SKM-1 (cell line): ENCODE measurements at regions not wholly inside any gene's neighbourhood (a gene's known extent, or its start where the extent isn't known, plus 50 kb on each side); places are given as distances from the start of the nearest gene placed in this dataset.

Experiments used
- DNase-seq: peaks from one replicate; lab custom pipeline; 2025; ENCODE audit not compliant: unreplicated experiment; lab: John Stamatoyannopoulos, UW

DNA sequence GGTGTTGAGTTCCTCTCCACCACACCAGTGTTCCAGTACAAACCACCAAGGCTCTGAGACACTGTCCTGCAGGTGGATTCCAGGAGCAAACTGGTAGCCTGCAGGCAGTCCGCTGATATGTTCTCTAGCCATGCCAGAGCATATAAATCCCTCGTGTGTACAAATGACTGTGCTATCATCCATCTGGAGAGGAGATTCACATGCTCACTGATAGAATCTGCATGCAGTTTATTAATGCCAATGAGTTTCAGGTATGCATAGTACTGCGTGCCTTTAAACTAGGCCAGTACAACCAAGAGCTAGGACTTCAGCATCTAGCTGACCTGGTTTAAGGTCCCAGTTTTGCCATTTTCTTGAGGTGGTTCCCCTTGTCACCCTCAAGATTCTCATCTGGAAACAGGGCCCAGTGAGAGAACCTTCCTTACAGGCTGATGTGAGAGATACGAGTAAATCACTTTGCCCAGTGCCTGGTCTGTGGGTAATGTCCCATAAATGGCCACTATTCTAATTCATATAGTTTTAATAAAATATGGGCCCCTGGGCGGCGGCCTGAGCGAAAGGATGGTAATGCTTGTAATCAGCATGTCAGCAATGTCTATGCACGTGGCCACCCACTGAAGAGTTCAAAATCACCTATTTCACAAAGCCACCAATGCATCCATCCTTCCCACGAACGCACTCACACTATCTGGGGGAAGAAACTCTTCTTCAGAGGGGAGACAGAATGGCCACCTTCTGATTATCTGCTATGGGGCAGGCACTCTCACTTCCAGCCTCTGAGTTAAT, 268.0 kb upstream of the ZMIZ1 start:
- DNase-seq: no peak

DNA sequence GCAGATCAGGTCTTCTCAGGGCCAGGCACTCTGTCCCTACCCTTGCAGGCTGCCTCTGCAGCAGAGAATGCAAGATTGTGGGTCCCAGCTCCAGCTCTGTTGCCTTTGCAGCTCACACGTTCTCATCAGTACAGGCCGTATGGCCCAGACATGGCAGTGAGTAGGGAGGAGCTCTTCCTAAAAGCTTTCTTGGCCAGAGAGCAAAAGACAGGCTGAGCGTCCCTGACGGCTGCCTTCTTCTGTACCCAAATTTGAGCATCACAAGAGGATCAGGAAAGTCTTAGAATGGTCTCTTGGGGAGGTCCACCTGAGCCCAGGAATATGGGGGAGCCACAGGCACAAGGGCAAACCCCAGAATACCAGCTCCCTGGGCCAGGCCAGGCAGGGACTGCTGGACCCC, 266.3 kb upstream of the ZMIZ1 start:
- no peak for DNase-seq

DNA sequence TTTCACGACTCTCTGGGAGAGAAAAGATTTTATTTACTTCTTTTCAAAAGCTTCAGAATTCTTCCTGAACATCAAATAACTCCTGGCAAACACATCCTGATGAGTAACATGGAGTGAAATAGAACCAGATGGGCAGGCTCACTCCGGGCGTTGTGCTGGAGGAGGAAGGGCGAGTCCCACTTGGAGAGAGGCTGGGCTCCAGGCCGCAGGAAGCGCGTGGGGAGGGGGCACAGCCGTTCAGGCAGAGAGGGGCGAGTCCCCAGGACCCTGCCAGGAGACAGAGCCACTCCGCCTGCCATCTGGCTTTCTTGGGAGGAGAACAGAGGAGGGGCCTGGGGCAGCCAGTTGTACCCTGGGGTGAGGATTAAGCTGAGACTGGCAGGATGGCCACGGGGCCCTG, 265.9 kb upstream of the ZMIZ1 start:
- DNase-seq: no peak

DNA sequence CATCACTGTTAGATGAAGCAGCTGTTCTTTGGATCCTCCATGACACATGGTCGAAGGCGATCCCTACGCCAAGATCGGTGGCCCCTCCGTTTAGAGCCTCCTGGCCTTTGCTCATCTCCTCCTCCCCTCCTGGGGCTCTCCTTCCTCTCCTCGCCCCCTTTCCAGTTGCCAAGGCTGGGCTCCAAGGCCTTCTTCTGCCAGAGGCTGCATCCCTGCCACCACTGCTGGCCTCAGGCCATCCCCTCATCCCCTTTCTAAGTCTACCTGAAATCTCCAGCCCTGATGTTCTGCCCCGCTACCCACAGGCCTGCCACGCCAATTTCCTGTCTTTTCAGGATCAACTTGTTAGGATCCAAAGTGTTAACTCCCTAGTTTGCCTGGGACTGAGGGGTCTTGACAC, 265.1 kb upstream of the ZMIZ1 start:
- no peak for DNase-seq

DNA sequence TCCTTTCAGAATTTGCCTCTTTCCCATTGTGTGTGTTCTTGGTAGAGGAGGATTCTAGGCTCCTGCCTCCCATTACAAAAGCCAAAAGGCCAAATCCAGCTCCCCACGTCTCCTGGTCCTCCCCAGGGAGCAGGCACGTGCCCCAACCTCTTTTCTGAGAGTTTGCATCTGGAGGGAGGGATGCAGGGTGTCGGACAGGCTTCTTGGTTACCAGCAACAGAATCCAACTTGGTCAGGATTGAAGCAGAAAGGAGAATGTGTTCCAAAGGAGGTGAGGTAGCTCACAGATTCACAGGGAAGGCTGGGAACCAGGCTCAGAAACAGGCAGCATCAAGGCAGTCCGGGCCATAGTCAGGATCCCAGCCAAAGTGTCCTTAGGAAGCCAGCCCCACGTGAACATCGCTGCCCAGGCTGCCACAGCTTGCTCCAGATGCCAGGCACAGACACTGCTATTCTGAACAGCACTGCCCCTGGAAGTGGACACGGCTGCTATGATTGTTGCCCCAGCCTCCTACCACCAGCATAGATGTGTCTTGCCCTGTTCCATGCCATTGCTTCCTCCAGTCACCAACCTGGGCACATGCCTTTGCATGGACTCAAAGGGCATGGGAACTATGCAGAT, 264.2 kb upstream of the ZMIZ1 start:
- DNase-seq: no peak

DNA sequence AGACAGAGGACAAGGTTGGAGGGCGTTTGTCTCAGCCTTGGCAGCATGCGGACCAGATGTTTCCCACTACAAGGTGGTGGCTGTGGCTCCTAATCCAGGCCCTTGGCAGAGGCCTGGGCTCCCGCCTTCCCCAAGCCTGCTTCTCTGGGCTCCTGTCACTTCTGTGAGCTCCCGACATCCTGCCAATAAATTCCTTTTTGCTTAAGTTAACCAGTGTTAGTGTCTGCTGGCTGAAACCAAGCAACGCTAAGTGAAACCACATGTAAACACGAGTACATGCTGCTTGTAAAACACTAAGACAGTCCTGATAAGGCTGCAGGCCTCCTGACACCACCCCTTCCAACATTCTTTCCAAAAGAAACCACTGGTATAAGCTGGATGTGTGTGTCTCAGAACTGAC, 263.6 kb upstream of the ZMIZ1 start:
- no peak for DNase-seq

DNA sequence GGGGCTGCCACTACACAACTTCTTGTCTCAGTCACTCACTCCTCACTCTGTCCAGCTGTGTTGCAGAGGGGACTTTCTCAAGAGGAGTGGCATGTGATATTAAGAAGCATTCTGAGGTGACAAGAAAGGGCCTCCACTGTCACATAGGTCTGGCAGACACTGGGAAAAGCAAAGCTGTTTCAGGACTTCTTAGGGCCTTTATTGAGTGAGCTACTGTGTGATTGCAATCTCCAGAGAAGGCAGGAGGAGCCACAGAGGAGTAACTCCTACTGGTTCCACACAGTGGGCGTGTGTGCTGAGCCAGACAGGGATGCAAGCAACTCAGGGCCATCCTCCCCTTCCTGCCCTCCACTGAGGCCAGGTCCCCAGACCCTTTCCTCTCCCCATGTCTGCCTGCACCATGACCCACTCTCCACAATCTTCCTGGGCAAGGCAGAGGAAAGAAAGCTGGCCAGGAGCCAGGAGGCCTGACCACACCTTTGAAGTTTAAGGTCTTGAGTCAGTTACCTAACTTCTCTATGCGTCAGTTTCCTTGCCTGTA, 262.0 kb upstream of the ZMIZ1 start:
- DNase-seq: no peak

DNA sequence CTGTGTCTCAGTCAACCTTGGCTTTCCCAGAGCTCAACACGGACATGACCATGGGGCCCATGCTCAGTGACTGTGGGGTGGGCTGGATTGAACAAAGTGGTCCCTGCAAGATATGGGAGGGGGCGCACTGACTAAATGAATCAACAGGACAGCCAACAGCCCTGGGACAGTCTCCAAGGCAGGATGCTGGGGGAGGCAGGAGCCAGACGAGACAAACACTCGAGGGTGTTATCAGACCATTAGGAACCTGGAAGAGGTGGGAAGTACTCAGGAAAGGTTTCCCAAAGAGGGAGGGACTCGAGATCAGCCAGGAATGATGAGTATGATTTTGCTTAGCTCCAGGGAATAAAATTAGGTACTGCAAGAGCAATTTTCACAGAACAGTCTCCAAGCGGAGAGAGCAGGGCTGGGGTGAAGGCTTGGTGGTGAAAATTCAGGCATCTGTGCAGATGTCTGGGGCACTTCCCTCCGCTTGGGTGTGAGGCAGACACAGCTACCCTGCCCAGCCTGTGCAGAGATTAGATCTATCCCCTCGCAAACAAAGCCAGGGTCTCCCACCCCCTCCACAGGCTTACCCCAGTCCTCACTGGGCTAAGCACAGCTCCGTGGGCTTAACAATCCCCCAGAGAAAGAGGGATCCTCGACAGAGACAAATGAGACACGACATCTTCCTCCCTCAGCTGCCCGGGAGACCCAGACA, 261.1 kb upstream of the ZMIZ1 start:
- no peak for DNase-seq

DNA sequence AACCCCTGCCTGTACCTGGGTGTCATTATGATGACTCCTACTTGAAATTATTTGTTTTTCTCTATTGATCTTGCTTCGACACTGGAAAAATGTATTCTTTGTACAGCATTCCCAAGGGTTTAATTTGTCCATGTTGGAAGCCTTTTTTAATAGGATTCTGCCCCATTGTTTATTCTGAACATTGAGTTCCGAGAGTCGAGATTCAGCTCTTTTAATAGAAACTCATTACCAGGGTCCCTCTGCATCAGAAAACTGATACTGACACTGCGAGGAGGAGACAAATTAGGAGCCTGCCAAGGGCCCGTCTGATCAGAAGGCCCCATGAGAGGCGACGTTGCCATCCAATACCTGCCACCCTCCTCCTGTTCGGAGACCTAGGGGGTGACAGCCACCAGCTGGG, 260.5 kb upstream of the ZMIZ1 start:
- DNase-seq: no peak

DNA sequence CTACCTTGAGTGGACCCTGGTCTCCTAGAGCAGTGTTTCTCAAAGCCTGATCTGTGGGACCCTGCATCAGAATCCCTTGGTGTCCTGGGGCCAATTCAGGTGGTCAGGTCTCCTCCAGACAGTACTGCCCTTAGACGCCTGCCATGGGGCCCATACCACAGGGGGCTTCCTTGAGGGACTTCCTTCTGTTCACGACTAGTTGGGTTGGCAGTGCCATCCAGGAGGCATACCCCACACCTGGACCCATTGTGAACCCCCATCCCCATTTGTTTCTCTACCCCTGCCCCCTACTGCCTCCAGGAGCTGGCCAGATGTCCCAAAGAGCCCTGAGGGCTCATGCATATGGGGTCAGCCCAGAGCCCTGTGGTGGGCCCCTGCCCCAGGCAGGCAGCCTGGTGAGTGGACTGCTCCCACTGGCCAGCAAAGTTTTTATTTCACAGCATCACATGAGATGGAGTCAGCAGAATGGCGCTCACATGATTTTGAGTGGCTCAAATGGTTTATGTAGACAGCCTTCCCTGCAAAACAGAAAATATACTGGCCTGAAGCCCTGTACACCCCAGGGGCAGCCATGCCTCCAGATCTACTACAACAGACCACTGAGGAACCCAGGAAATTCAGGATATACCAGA, 259.9 kb upstream of the ZMIZ1 start:
- DNase-seq: no peak

DNA sequence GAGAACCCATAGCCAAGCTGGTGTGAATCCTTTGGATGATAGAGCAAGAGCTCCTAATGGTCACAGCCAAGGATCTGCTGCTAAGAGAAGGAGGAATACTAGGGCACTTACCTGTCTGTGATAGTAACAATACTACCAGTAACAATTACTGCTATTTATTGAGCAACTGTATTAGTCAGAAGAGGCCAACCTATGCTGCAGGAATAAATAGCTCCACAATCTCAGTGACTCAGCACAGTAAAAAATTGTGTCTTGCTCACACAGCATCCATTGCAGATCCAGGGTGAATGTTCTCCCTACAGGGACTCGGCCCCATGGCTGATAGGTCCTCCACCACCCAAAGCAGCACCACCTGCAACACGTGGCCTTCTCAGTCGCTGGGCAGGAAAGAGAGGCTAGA, 257.6 kb upstream of the ZMIZ1 start:
- DNase-seq: no peak

DNA sequence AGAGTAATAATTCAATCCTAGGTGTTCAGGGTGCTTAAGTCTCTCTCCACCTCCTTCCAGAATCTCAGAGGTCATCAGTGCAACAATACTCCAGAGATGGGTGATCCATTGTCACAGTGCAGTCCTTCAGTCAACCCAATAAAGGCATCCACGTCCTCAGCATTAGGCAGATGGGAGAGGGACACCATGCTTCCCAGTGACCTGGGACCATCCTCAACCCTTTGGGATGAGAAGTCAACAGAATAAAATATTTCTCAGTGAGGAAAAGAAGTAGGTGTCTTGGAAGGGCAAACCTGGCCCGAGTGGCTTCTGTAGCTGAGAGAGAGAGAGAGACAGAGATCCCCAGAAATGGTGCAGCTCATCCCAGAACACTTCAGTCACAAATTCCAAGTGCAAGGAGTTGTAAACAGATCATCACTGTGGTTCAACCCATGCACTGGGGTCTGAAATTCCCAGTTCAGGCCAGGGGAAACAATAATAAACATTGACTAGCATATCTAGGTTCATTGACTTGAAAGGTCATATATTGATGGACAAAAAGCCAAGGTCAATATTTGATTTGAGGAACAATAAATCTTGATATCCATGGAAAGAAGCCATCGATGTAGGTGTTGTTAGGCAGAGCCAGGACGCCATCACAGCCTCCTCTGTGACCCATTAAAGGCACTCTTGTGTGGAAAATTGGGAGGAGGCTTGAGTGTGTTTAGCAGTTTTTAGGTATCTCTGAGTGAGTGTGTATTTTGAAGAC, 256.0 kb upstream of the ZMIZ1 start:
- DNase-seq: no peak

DNA sequence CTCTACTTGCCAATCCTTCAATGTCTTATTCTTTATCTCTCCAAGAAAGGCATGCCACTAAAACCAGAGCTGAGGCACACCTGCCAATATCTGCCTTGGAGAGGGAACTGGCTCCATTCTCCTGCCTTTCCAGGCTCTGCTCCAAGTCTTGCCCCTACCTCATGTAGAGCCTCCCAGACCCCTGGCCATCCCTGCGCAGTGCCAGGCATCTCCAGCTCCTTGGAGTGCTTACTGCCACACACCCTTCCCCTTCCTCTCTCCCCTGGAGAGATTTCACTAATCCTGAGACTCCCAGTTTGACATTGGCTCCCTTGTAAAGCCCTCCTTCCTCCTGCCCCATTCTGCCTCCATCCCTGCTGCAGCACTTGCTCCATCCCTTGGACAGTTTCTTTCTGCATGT, 255.2 kb upstream of the ZMIZ1 start:
- no peak for DNase-seq

DNA sequence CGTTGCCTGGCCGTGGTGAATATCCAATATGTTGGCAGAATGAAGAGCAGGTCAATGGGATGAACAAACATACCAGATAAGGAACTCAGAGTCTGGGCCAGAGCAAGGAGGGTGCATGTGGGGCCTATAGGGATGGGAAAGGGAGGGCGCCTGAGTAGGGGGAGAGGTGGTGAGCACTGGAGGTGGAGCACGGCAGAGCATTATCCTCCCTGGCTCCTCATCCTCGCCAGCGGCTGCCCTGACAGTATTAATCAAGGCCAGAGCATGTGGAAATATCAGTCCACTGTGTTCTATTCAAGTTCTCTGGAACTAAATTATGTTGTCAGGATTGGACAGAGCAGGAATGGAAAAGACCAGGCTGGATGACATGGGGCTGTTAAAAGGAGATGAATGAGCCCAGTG, 254.8 kb upstream of the ZMIZ1 start:
- DNase-seq: no peak

DNA sequence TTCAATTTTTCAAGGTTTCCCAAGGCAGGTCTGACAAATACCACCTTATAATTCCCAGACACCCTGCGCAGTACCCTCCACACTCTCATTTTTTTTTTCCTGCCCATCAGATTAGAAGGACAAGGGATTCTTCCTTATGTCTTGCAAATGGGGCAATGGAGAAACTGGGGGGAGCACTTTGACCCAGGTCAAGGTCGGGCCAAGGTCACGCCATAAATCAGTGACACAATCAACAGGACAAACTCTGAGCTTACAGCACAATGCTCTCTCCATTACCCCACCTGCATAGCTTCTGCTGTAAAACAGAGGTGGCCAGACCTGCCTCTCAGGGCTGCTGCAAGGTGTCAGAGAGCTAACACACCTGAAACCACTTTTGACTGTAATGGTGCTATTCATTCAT, 254.4 kb upstream of the ZMIZ1 start:
- DNase-seq: no peak

DNA sequence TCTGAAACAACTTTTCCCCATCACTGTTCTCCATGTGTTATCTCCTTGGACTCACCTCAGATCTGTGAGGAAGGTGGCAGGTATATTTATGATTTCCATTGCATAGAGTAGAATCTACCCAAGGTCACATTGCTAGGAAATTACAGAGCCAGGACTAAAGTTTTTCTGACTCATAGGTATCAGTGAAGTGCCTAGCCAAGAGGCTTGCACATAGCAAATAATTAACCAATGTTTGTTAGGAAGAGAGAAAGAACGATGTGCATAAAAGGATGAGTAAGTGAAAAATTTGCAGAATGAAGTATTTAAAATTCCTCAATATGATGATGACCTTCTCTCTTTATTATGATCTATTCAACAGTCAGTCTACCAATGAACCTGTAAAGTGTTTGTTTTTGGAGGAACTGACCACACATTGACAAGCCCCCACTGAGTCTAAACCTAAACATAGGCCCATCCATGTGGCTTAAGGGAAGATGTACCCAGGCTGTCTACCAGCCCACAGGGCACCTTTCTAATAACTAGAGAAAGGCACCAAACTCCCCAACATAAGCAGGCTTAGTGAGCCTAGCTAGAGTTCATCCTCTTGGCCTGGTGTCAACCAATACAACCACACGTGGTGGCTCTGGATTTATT, 252.9 kb upstream of the ZMIZ1 start:
- DNase-seq: no peak

DNA sequence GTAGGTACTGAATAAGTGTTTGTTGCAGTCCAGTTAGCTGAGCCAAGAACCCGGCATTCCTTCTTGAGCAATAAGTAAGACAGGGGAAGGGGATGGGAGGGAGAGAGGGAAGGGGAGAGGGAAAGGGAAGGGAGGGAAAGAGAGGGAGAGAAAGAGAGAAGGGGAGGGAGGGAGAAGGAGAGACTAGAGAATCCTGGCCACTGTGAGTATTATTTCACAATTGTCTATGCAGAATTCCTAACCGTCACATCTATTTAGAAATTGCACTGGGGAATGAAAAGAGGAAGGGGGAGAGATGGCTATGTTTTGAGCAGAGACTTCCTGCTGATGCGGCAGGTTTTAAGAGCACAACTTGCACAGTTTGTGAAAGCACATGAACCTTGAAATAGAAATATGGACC, 251.4 kb upstream of the ZMIZ1 start:
- DNase-seq: peak; percentile 7

DNA sequence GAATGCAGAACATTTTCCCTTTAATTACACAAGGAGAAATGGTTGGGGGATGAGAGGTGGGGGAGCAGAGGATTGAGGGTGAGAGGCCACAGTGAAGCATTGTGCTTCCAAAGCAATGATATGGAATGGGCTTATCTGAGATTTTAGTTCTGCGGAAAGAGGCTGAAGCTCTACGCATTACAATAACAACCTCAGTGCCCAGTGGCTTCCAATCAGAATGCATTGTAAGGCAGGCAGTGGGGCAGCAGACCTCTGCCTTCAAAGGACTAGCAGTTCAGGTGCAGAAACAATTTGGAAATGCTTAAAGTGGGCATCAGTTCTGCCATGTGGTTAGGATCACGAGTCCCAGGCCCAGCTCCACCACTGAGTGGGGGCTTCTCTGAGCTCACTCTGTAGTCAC, 251.0 kb upstream of the ZMIZ1 start:
- DNase-seq: no peak

DNA sequence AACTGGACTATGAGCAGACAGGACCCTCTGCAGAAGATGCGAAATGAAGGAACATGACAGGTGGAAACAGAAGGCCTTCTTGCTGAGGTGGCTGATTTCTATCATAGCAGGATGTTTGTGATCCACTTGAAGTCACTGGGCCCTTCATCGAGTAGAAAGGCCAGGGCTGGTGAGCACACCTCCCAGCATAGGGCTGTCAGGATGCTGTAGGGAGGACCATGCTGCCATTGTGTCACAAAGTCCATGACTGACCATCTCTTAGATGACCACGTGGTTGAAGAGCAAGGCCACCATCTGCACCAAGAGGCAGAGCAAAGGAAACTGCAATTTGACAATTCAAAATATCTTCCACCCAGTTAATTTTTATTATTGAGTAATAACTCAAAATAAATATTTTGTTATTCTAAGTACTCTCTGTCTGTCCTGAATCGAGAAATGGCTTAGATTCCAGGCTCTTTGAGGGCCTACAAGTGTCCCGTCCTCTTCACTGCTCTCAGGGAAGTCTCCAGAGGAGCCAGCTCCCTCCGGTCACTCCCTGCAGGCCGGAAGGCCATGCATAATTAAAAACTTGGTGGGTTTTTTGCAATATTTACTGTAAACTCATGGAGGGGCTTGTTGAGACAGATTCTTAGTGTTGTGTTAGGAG, 249.3 kb upstream of the ZMIZ1 start:
- DNase-seq: no peak

DNA sequence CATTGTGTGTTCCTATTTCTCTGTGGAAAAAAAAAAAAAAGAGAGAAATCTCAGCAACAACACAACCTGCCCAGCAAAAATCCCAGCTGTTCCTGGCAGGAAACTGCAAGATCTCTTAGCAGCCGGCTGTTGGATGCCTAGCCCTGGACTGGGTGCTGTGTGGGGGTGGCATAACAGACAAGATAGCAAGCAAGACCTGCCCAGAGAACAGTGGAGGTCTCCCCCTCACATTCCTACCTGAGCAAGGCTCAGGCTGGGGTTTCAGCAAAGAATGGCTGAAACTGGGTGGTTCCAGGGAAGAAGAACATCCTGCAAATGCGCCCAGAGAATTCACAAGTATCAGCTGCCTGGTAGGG, 248.8 kb upstream of the ZMIZ1 start:
- no peak for DNase-seq
